Neutrophil (primary cell): ENCODE measurements at regions not wholly inside any gene's neighbourhood (a gene's known extent, or its start where the extent isn't known, plus 50 kb on each side); places are given as distances from the start of the nearest gene placed in this dataset.

Experiments used
- H3K27ac ChIP-seq: fragments of 200-600 bp; sonication (generic); 2 replicates; pipeline ENCODE4 v1.5.1; 2016; ENCODE audit warnings: mild to moderate bottlenecking, moderate library complexity
- H3K27me3 ChIP-seq: fragments of 200-600 bp; sonication (generic); 2 replicates; pipeline ENCODE4 v1.6.0; 2016; ENCODE audit warnings: mild to moderate bottlenecking
- H3K36me3 ChIP-seq: fragments of 200-600 bp; sonication (generic); 2 replicates; pipeline ENCODE4 v1.5.1; 2017
- H3K4me1 ChIP-seq, 2 experiments: fragments of 200-600 bp in 1 of 2; sonication (generic) in 1 of 2; 1 replicate in 1 of 2; 2 replicates in 1 of 2; pipeline versions ENCODE4 v1.5.1 to v1.6.1; 2013 to 2016; ENCODE audit warnings: low read depth in 1 of 2, low read length in 1 of 2, mild to moderate bottlenecking in 1 of 2, moderate library complexity in 1 of 2; ENCODE audit not compliant: control insufficient read depth in 1 of 2, insufficient read depth in 1 of 2
- H3K4me3 ChIP-seq, 2 experiments: fragments of 200-600 bp in 1 of 2; sonication (generic) in 1 of 2; 1 replicate in 1 of 2; 2 replicates in 1 of 2; pipeline ENCODE4 v1.5.1; 2013 to 2016; ENCODE audit warnings: low read depth in 1 of 2, low read length in 1 of 2, mild to moderate bottlenecking in 1 of 2, moderate library complexity in 1 of 2
- H3K9me3 ChIP-seq: fragments of 200-600 bp; sonication (generic); 2 replicates; pipeline ENCODE4 v1.5.1; 2016
- TF ChIP-seq, protein P1 (sequence below): fragments of 200-600 bp; sonication (generic); IDR thresholded peaks from 2 replicates; pipeline ENCODE4 v1.5.1; 2016; ENCODE audit warnings: antibody characterized with exemption

GRCh38 chr9:87108661-87109060 is 161.4 kb upstream of the GAS1 start:
- no peak overlapping the region for H3K27ac ChIP-seq
- no peaks in the 10 kb centered on the region for H3K9me3 ChIP-seq
- H3K27me3 ChIP-seq = no peaks in the 10 kb centered on the region
- no peaks in the 10 kb centered on the region for H3K4me1 ChIP-seq
- no peak overlapping the region for H3K4me3 ChIP-seq
- H3K36me3 ChIP-seq = no peaks in the 10 kb centered on the region
- TF ChIP-seq, protein P1, sequence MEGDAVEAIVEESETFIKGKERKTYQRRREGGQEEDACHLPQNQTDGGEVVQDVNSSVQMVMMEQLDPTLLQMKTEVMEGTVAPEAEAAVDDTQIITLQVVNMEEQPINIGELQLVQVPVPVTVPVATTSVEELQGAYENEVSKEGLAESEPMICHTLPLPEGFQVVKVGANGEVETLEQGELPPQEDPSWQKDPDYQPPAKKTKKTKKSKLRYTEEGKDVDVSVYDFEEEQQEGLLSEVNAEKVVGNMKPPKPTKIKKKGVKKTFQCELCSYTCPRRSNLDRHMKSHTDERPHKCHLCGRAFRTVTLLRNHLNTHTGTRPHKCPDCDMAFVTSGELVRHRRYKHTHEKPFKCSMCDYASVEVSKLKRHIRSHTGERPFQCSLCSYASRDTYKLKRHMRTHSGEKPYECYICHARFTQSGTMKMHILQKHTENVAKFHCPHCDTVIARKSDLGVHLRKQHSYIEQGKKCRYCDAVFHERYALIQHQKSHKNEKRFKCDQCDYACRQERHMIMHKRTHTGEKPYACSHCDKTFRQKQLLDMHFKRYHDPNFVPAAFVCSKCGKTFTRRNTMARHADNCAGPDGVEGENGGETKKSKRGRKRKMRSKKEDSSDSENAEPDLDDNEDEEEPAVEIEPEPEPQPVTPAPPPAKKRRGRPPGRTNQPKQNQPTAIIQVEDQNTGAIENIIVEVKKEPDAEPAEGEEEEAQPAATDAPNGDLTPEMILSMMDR = no peak

DNA sequence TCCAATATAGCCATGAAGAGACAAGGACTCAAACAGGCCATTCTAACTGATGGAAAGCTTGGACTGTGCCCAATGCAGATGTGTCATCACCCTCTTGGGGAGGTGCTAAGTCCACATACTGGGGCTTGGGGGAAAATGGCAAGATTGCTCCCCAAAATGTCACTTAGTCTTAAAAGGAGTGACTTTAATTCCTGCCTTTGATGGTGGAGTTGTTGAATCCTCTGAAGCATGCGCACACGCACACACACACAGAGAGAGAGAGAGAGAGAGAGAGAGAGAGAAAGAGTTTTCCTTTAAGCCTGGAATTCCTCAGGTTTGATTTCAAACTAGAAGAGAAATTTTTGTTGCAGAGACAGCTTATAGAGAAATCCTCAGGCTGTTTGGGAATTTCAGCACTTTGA is 161.9 kb upstream of the GAS1 start:
- H3K27me3 ChIP-seq = no peaks in the 10 kb centered on the region
- H3K4me1 ChIP-seq = no peaks in the 10 kb centered on the region
- no peak overlapping the region for H3K27ac ChIP-seq
- H3K4me3 ChIP-seq = no peak overlapping the region
- H3K9me3 ChIP-seq = no peaks in the 10 kb centered on the region
- TF ChIP-seq, protein P1 = no peak
- H3K36me3 ChIP-seq = no peaks in the 10 kb centered on the region

- H3K4me3 ChIP-seq = no peak overlapping the region
- H3K27ac ChIP-seq = no peak overlapping the region
- no peaks in the 10 kb centered on the region for H3K36me3 ChIP-seq
- H3K4me1 ChIP-seq = no peaks in the 10 kb centered on the region
- TF ChIP-seq, protein P1 = no peak
- no peaks in the 10 kb centered on the region for H3K9me3 ChIP-seq
- H3K27me3 ChIP-seq = no peaks in the 10 kb centered on the region
Measured at GRCh38 chr9:87109851-87110250, 162.5 kb upstream of the GAS1 start.

GRCh38 chr9:87111010-87111409 is 163.7 kb upstream of the GAS1 start:
- Histone ChIP-seq H3K27me3 (no peaks in the 10 kb centered on the region), H3K36me3 (no peaks in the 10 kb centered on the region), H3K27ac (no peak overlapping the region), H3K9me3 (no peaks in the 10 kb centered on the region), H3K4me3 (no peak overlapping the region), H3K4me1 (no peaks in the 10 kb centered on the region)
- TF ChIP-seq, protein P1 = no peak

DNA sequence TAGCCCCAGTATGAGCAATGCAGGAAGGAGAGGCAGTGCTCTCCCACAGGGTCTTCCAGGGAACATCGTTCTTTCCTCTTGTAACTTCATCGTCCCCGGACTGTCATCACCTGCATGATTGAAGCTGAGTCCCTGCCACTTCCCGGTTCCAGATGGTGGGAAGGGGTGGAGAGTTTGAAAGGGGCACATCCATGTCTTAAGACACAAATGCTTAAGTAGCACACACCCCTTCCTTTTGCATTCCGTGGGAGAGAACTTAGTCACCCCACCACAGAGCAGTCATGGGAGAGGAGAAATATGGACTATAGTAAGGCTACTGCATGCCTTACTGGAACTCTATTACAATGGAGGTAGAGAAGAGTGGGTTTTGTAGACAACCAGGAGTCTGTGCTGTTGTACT is 165.3 kb upstream of the GAS1 start:
- H3K27ac ChIP-seq = no peak overlapping the region
- no peaks in the 10 kb centered on the region for H3K9me3 ChIP-seq
- H3K27me3 ChIP-seq = no peaks in the 10 kb centered on the region
- no peaks in the 10 kb centered on the region for H3K36me3 ChIP-seq
- TF ChIP-seq, protein P1 = no peak
- H3K4me3 ChIP-seq = no peak overlapping the region
- no peaks in the 10 kb centered on the region for H3K4me1 ChIP-seq

DNA sequence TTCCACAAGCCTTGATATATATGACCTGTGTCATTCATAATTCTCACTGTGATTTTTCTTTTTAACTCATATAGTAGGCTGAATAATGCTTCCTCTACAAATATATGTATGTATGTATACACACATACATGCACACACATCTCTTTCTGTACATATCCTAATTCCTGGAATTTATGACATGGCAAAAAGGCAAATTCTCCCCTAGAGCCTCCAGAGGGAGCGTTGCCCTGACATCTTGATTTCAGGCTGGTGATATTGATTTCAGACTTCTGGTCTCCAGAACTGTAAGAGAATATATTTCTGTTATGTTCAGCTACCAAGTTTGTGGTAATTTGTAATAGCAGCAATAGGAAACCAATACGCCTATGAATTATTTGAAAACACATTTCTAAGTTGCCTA is 166.6 kb upstream of the GAS1 start:
- Histone ChIP-seq H3K27me3 (no peaks in the 10 kb centered on the region), H3K27ac (no peak overlapping the region), H3K4me3 (no peak overlapping the region), H3K9me3 (no peaks in the 10 kb centered on the region), H3K4me1 (no peaks in the 10 kb centered on the region), H3K36me3 (no peaks in the 10 kb centered on the region)
- TF ChIP-seq, protein P1 = no peak
